ENCODE measurements at regions not wholly inside any gene's neighbourhood (a gene's known extent, or its start where the extent isn't known, plus 50 kb on each side); places are given as distances from the start of the nearest gene placed in this dataset.

DNA sequence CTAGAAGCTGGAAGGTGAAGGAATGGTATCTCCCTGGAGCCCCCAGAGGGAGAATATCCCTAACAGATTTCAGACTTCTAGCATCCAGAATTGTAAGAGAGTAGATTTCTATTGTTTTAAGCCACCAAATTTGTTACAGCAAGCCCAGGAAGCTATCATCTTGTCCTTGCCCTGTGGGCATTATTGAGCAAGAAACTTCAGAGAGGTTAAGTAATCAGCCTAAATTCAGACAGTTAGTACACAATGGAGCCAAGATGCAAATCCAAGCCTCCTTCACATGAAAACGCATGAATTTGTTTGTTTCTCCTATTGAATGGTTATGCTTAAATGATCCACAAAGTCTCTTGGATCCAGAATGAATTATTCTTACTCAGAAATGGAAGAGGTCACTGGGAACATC is 55.2 kb upstream of the TRIB2 start:
- TF ChIP-seq CTCF (conservative IDR thresholded peaks at IDR 0.05; ENCODE audit: low read depth, low read length) = no peak
- H3K4me3 ChIP-seq (ENCODE audit: low read depth, low read length) = no peak overlapping the region
- no peak for DNase-seq (ENCODE audit: low read depth)

GRCh38 chr2:12663306-12664037 is 53.3 kb upstream of the TRIB2 start:
- no peak overlapping the region for H3K4me3 ChIP-seq (ENCODE audit: low read depth, low read length)
- TF ChIP-seq CTCF (conservative IDR thresholded peaks at IDR 0.05; ENCODE audit: low read depth, low read length) = no peak
- no peak for DNase-seq (ENCODE audit: low read depth)

DNA sequence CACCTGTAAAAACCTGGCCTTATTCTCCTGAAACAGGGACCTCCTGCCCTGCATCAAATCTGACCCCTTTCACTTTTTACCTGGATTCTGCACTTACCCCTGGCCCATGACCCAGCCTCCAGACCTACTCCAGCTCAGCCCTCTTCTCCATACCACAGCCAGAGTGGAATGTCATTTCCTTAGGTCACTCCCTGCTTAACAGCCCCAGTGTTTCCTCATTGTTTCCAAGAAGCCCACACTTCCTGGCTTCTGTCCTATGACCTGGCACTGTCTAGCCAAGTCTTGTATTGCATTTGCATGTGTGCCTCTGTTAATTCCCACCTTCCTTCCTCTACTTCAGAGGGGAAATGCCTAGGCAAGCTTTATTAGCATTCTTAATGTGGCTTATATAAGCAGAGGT is 51.4 kb upstream of the TRIB2 start:
- DNase-seq (ENCODE audit: low read depth) = no peak
- TF ChIP-seq CTCF (conservative IDR thresholded peaks at IDR 0.05; ENCODE audit: low read depth, low read length) = no peak

GRCh38 chr2:12666445-12666844 is 50.3 kb upstream of the TRIB2 start:
- no peak for DNase-seq (ENCODE audit: low read depth)
- TF ChIP-seq CTCF (conservative IDR thresholded peaks at IDR 0.05; ENCODE audit: low read depth, low read length) = no peak
- no peak overlapping the region for H3K4me3 ChIP-seq (ENCODE audit: low read depth, low read length)

More for the DNA sequence above, 51.4 kb upstream of the TRIB2 start:
- H3K4me3 ChIP-seq (ENCODE audit: low read depth, low read length) = no peak overlapping the region

All from epithelial cell of proximal tubule (primary cell).